ENCODE measurements at regions not wholly inside any gene's neighbourhood (a gene's known extent, or its start where the extent isn't known, plus 50 kb on each side); places are given as distances from the start of the nearest gene placed in this dataset.

- H3K27ac Mint-ChIP-seq, result no peak overlapping the region
- peaks cover 0 to 9% (median 2%) of the 10 kb centered on the region in 7 donors for H3K9me3 Mint-ChIP-seq
- no peak for ATAC-seq (ENCODE audit: low read depth in 2 of 2)
- peaks cover 0 to 7% of the 10 kb centered on the region in 2 donors for H3K36me3 Mint-ChIP-seq
- peaks cover 0 to 4% (median 0%) of the 10 kb centered on the region in 3 donors for H3K4me1 Mint-ChIP-seq
- H3K4me3 Mint-ChIP-seq, result no peak overlapping the region
- peaks cover 18 to 32% (median 20%) of the 10 kb centered on the region in 3 donors for H3K27me3 Mint-ChIP-seq
- no peak for DNase-seq
Observed at GRCh38 chr10:25661632-25662031, 272.4 kb upstream of the MYO3A start.

DNA sequence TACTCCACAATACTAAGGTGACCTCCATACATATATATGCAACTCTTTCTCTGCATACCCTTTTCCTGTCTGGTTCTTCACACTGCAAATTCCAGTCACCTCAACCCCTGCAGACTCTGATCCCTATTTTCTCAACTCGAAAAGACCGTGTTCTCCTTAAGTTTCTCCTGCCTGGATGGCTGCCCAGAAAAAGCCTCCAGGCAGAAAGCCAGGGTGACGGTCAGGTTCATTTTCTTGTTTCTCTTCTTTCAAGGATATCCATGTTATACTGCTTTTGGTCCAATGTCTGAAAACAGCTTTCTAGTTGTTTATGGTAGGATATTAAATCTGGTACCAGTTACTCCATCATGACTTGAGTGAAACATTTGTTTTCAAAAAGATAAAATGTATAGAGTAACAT, 267.8 kb upstream of the MYO3A start:
- H3K4me3 Mint-ChIP-seq, result no peak overlapping the region
- H3K4me1 Mint-ChIP-seq, result peaks cover 0 to 4% (median 0%) of the 10 kb centered on the region in 3 donors
- ATAC-seq (ENCODE audit: low read depth in 2 of 2) (no peak), DNase-seq (no peak)
- H3K27me3 Mint-ChIP-seq, result peaks cover 10 to 28% (median 10%) of the 10 kb centered on the region in 3 donors
- peaks cover 0 to 7% of the 10 kb centered on the region in 2 donors for H3K36me3 Mint-ChIP-seq
- H3K27ac Mint-ChIP-seq, result no peak overlapping the region
- H3K9me3 Mint-ChIP-seq, result peaks cover 0 to 9% (median 2%) of the 10 kb centered on the region in 7 donors

GRCh38 chr10:25675204-25675603, 258.8 kb upstream of the MYO3A start:
- peaks cover 4 to 20% (median 11%) of the 10 kb centered on the region in 7 donors for H3K9me3 Mint-ChIP-seq
- ATAC-seq (ENCODE audit: low read depth in 2 of 2), result no peak
- peaks cover 0 to 17% (median 4%) of the 10 kb centered on the region in 3 donors for H3K27me3 Mint-ChIP-seq
- peaks cover 6 to 10% of the 10 kb centered on the region in 2 donors for H3K36me3 Mint-ChIP-seq
- no peak overlapping the region for H3K4me3 Mint-ChIP-seq
- DNase-seq, result no peak
- H3K27ac Mint-ChIP-seq, result no peak overlapping the region
- peaks cover 0 to 4% (median 0%) of the 10 kb centered on the region in 3 donors for H3K4me1 Mint-ChIP-seq

DNA sequence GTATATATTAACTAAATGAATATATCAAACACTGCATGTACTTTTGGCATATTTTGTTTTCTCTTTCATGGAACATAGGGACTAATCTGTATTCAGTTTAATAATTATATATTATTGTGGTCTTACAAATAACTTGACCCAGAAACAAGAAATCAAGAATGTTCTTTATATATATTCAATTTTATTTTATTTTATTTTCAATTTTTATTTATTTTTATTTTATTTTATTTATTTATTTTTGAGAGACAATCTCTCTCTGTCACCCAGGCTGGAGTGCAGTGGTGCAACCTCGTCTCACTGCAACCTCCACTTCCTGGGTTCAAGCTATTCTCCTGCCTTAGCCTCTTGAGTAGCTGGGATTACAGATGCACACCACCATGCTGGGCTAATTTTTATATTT, 258.4 kb upstream of the MYO3A start:
- DNase-seq (no peak), ATAC-seq (ENCODE audit: low read depth in 2 of 2) (no peak)
- no peak overlapping the region for H3K4me3 Mint-ChIP-seq
- peaks cover 0 to 4% (median 0%) of the 10 kb centered on the region in 3 donors for H3K4me1 Mint-ChIP-seq
- peaks cover 6 to 10% of the 10 kb centered on the region in 2 donors for H3K36me3 Mint-ChIP-seq
- H3K27ac Mint-ChIP-seq, result no peak overlapping the region
- peaks cover 4 to 20% (median 11%) of the 10 kb centered on the region in 7 donors for H3K9me3 Mint-ChIP-seq
- H3K27me3 Mint-ChIP-seq, result peaks cover 0 to 17% (median 4%) of the 10 kb centered on the region in 3 donors

GRCh38 chr10:25678220-25678619, 255.8 kb upstream of the MYO3A start:
- DNase-seq (no peak), ATAC-seq (ENCODE audit: low read depth in 2 of 2) (no peak)
- Mint-ChIP-seq H3K4me1 (peaks cover 2 to 10% (median 4%) of the 10 kb centered on the region in 3 donors), H3K27me3 (peaks cover 8 to 17% (median 8%) of the 10 kb centered on the region in 3 donors), H3K9me3 (peaks cover 4 to 13% (median 10%) of the 10 kb centered on the region in 7 donors), H3K27ac (no peak overlapping the region), H3K4me3 (no peak overlapping the region), H3K36me3 (peaks cover 6 to 10% of the 10 kb centered on the region in 2 donors)

DNA sequence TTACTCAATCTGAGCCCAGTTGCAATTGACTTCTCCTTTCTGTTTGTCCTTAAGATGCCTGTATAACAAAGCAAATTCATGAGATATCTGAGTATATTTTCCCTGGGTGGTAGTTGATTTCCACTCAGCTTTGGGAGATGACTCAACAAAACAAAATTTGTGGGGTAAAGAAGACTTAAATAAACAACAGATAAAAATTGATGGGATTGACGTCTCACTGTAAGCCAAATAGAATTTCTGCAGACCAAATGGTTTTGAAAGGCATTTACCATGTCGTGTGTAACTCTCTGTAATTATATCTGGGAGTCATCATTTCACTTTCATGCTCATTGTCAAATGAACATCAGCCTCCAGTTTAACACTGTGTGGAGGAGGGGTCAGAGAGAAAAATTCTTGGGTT, 255.4 kb upstream of the MYO3A start:
- DNase-seq (no peak), ATAC-seq (ENCODE audit: low read depth in 2 of 2) (no peak)
- Mint-ChIP-seq H3K36me3 (peaks cover 6 to 8% of the 10 kb centered on the region in 2 donors), H3K4me1 (peaks cover 2 to 10% (median 4%) of the 10 kb centered on the region in 3 donors), H3K27ac (no peak overlapping the region), H3K27me3 (peaks cover 8 to 17% (median 8%) of the 10 kb centered on the region in 3 donors), H3K9me3 (peaks cover 4 to 9% (median 7%) of the 10 kb centered on the region in 7 donors), H3K4me3 (no peak overlapping the region)

GRCh38 chr10:25682203-25682851, 251.7 kb upstream of the MYO3A start:
- peaks cover 0 to 8% (median 8%) of the 10 kb centered on the region in 3 donors for H3K27me3 Mint-ChIP-seq
- no peaks in the 10 kb centered on the region for H3K36me3 Mint-ChIP-seq
- H3K4me3 Mint-ChIP-seq, result no peak overlapping the region
- no peaks in the 10 kb centered on the region for H3K9me3 Mint-ChIP-seq
- DNase-seq, result no peak
- no peak for ATAC-seq (ENCODE audit: low read depth in 2 of 2)
- peak overlapping the region in 2 of 6 donors; percentile 21 to 78 for H3K27ac Mint-ChIP-seq
- peaks cover 4 to 17% (median 8%) of the 10 kb centered on the region in 3 donors for H3K4me1 Mint-ChIP-seq

DNA sequence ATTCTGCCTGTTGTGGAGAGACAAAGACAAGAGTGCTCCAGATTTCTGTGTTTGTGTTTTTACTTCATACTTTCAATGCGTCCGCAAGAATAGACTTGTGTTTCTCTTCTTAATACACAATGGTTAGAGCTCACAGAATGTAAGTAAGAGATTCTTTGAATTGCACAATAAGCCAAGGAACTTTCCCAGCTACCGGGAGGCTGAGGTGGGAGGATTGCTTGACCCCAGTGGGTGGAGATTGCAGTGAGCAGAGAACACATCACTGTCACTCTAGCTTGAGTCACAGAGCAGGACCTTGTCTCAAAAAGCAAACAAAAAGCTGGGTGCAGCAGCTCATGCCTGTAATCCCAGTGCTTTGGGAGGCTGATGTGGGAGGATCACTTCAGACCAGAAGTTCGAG, 250.7 kb upstream of the MYO3A start:
- peak overlapping the region in 1 of 6 donors; percentile 47 for H3K27ac Mint-ChIP-seq
- DNase-seq (no peak), ATAC-seq (ENCODE audit: low read depth in 2 of 2) (no peak)
- peaks cover 4 to 17% (median 8%) of the 10 kb centered on the region in 3 donors for H3K4me1 Mint-ChIP-seq
- H3K9me3 Mint-ChIP-seq, result no peaks in the 10 kb centered on the region
- no peaks in the 10 kb centered on the region for H3K36me3 Mint-ChIP-seq
- H3K27me3 Mint-ChIP-seq, result peaks cover 0 to 8% (median 8%) of the 10 kb centered on the region in 3 donors
- H3K4me3 Mint-ChIP-seq, result no peak overlapping the region

DNA sequence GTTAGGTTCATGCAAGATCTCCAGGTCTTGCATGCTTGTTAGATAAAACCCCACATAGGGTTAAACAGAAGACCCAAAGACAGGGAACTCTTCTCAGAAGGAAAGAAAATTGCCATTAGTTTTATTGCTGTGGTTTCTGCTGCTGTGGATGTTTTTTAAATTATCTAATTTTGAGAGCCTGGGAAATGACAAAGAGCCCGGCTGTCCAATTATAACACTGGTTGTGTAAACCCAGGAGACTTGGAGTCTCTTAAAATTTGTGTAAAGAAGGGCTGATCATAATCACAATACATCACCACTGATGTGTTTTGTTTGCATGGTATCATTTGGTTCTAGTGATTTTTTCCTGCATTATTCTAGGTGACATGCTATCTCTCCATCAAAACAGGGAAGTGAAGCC, 246.5 kb upstream of the MYO3A start:
- no peak for DNase-seq
- Mint-ChIP-seq H3K4me1 (peaks cover 38 to 46% (median 38%) of the 10 kb centered on the region in 3 donors), H3K36me3 (peaks cover 6 to 11% of the 10 kb centered on the region in 2 donors), H3K9me3 (peaks cover 0 to 15% (median 6%) of the 10 kb centered on the region in 7 donors), H3K27me3 (no peaks in the 10 kb centered on the region), H3K4me3 (no peak overlapping the region), H3K27ac (peak overlapping the region in 1 of 6 donors; percentile 26)
- ATAC-seq (ENCODE audit: low read depth in 2 of 2), result no peak

DNA sequence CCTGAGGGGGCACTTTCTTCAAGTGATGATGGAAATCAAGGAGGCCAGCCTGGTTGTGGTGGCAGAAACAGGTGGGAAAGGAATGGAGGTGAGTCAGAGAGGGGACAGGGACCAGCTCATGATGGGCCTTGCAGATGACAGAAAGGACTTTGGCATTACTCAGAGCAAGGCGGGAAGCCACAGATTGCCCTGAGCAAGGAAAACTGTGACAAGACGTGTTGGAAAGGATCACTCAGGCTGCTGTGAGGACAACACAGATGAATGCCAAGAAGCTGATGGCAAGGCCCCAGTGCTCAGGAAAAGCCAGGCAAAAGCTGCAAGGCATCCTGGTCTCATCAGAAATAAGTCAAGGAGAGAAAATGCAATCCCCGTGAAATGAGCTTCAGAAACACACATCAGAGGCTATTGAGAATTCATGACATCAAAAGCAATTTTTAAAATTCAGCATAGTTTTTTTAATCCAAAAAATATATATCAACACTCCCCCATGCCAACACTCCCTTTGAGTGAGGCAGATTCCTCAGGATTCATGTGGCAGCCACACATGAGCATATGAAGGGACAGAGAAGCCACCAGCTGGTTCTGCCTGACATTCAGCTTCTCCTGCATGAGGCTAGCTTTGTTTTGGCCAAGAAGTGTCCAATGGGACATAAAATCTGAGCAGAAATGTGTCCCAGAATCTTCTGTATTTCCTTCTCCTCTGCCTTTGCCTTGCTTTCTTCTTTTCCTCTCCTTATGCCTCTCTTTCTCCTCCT, 244.5 kb upstream of the MYO3A start:
- DNase-seq (no peak), ATAC-seq (ENCODE audit: low read depth in 2 of 2) (no peak)
- peaks cover 44 to 58% (median 56%) of the 10 kb centered on the region in 3 donors for H3K4me1 Mint-ChIP-seq
- H3K4me3 Mint-ChIP-seq, result peak overlapping the region in 5 of 8 donors; percentile 11 to 77 (median 45)
- H3K36me3 Mint-ChIP-seq, result peaks cover 6 to 11% of the 10 kb centered on the region in 2 donors
- peak overlapping the region in 3 of 6 donors; percentile 42 to 72 (median 49) for H3K27ac Mint-ChIP-seq
- H3K9me3 Mint-ChIP-seq, result peaks cover 0 to 15% (median 6%) of the 10 kb centered on the region in 7 donors
- H3K27me3 Mint-ChIP-seq, result no peaks in the 10 kb centered on the region

DNA sequence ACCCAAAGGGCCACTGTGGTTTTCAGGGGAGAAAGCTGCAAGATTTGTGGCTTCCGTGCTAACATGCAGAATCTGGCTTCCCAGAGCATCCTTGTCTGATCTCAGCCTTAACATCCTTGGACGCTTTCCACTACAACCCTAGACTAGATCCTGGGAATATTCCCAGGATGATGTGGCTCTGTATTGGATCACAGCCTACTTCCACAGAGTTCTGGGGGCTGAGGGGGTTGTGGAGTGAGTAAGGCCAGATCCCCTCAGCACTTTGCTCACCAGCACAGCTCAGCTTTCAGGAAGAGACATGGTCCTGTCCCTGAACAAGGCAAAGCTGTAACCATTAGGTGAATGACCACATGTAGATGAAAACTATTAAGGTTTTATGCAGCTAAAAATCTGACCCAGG, 241.3 kb upstream of the MYO3A start:
- Mint-ChIP-seq H3K36me3 (peaks cover 6 to 19% of the 10 kb centered on the region in 2 donors), H3K4me3 (peak overlapping the region in 2 of 8 donors; percentile 37 to 78), H3K27me3 (no peaks in the 10 kb centered on the region), H3K27ac (peak overlapping the region in 4 of 6 donors; percentile 33 to 87 (median 68)), H3K9me3 (peaks cover 4 to 15% (median 8%) of the 10 kb centered on the region in 7 donors), H3K4me1 (peaks cover 68 to 83% (median 74%) of the 10 kb centered on the region in 3 donors)
- DNase-seq, result no peak
- ATAC-seq (ENCODE audit: low read depth in 2 of 2), result no peak

- peak overlapping the region; percentile 83 to 98 (median 92) for H3K27ac Mint-ChIP-seq
- H3K9me3 Mint-ChIP-seq, result peaks cover 4 to 12% (median 8%) of the 10 kb centered on the region in 7 donors
- no peaks in the 10 kb centered on the region for H3K27me3 Mint-ChIP-seq
- DNase-seq (no peak), ATAC-seq (ENCODE audit: low read depth in 2 of 2) (no peak)
- peak overlapping the region; percentile 55 to 89 (median 74) for H3K4me3 Mint-ChIP-seq
- peaks cover 71 to 91% (median 82%) of the 10 kb centered on the region in 3 donors for H3K4me1 Mint-ChIP-seq
- peaks cover 6 to 19% of the 10 kb centered on the region in 2 donors for H3K36me3 Mint-ChIP-seq
Observed at GRCh38 chr10:25694206-25694933, 239.7 kb upstream of the MYO3A start.

DNA sequence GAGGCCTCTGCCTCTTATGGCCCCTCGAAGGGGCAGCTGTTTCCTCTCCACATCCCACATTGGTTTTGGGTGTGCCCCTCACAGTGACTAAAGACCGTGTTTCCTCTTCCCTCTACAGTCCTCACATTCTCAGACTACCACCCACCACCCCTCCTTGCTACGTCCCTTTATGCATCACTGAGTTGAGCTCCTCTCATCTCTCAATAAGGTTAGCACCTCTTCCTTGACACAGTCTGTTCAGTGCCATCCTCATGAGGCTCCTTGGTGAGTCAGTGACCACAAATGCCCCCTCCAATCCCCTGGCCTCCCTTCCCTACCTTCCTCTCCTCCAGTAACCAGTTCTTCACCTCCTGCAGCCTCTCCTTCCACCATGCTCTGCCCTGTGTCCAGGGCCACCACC, 239.1 kb upstream of the MYO3A start:
- ATAC-seq (ENCODE audit: low read depth in 2 of 2), result peak; percentile 82 to 83
- peak overlapping the region; percentile 83 to 98 (median 92) for H3K27ac Mint-ChIP-seq

More for the DNA sequence above, 239.1 kb upstream of the MYO3A start:
- H3K36me3 Mint-ChIP-seq, result peaks cover 6 to 19% of the 10 kb centered on the region in 2 donors
- H3K27me3 Mint-ChIP-seq, result no peaks in the 10 kb centered on the region
- peak; percentile 44 for DNase-seq
- H3K9me3 Mint-ChIP-seq, result peaks cover 3 to 12% (median 8%) of the 10 kb centered on the region in 7 donors
- peak overlapping the region; percentile 55 to 89 (median 74) for H3K4me3 Mint-ChIP-seq
- H3K4me1 Mint-ChIP-seq, result peaks cover 72 to 88% (median 81%) of the 10 kb centered on the region in 3 donors

All from naive B cell (primary cell).